GM12892 (cell line): ENCODE measurements at regions not wholly inside any gene's neighbourhood (a gene's known extent, or its start where the extent isn't known, plus 50 kb on each side); places are given as distances from the start of the nearest gene placed in this dataset.

ENCODE experiments used
- POLR2A ChIP-seq: IDR thresholded peaks from 2 replicates; pipeline ENCODE4 v1.6.1; 2011; ENCODE audit warnings: low read depth, low read length, control low read depth
- POLR2AphosphoS5 ChIP-seq: IDR thresholded peaks from 2 replicates; pipeline ENCODE4 v1.6.1; 2011; ENCODE audit warnings: low read depth, low read length, control low read depth
- TAF1 ChIP-seq: IDR thresholded peaks from 2 replicates; pipeline ENCODE4 v1.6.1; 2011; ENCODE audit warnings: low read depth, mild to moderate bottlenecking, control low read depth, low read length, borderline replicate concordance

- TF ChIP-seq POLR2A (no peak), POLR2AphosphoS5 (no peak), TAF1 (no peak)
Observed at GRCh38 chr18:4640349-4641012, 185.4 kb upstream of the DLGAP1 start.
